Activated naive CD4-positive, alpha-beta T cell treated with anti-CD3 and anti-CD28 coated beads, Interleukin-2, amount 50 U/mL, for 16 hours (primary cell): ENCODE measurements at regions not wholly inside any gene's neighbourhood (a gene's known extent, or its start where the extent isn't known, plus 50 kb on each side); places are given as distances from the start of the nearest gene placed in this dataset.
"Not testable (repeated sequence)": the region's sequence is repeated elsewhere in the genome, so short reads cannot be mapped to it uniquely, and the experiment has no call there.

ENCODE experiments used
- DNase-seq: peaks from one replicate; pipeline ENCODE4 v3.0.0-alpha.2; 2020

DNA sequence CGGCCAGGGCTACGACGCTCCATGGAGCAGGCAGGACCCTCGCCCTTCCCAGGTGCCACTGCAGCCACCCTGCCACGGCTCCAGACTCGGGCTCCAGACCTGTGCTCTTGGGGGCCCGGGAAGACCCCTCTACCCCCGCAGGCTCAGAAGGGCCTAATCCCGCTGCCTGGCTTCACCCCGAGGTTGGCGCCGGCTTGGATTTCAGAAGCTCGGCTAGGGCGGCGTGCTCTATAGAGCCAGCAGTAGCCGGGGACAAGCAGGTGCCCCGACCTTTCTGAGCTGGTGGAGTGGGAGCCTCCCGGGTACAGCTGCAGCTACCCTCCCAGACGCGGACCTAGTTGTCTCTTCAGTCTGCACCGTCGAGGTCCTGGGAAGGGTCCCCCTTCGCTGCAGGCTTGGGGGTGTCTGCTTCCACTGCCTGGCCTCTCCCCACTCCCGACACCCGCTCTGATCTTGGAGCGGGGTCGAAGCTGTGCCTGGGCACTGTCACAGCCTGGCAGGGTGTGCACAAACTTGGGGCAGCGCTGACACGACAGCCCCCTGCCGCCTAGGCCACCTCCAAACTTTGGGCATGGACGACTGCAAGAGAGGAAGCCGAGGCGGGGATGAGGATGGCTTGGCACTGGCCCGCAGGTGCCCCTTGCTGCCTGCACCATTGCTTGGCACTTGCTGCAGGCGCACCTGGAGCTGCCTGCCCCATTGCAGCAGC, 1366.1 kb upstream of the CDH9 start:
- DNase-seq = no peak

DNA sequence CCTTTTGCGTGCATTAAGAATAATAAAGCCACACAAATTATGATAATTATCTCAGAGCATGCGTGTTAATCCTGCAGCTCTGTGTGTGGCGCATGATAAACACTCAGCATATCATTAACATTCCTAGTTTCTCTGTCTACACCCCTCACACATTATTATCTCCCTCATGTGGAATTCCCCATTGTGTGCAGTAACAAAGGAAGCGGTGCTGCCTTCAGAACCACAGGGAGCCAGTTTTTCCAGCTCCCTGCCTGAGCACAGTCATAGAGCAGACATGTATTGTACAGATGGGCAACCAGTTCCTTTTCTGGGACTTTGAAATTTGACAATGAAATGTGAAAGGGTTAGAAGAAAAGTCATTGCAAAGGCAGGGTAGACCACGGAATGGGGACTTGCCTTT, 1365.5 kb upstream of the CDH9 start:
- no peak for DNase-seq

DNA sequence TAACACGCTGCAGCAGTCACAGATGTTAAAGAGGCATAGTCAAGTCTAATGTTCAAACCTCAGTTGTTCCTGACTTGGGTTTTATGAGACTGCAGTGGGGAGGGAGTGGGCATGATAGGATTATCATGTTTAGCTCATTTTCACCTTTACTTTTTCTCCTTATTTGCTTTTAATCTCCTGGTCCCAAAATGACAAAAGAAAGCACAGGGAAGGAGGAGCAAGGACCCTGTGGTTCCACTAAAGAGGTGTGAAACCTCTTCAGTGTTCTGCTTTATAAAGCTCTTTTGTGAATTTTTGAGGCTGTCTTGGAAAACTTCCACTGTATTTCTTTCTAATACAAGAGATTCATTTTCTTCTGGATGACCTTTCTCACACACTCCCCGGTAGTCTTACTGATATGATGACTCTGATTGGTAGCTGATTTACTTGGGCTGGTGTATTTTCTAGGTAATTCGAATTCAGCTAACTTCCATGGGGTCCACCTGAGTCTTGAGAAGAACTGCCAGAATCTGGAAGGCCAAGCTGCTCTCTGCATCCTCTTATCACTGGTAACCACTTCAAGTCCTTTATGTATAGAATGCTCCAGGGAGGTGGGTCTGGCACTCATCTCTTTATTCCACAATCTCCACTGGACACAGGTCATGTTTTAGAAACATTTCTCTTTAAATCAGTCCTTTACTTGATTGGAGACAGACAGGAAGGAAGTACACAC, 1364.4 kb upstream of the CDH9 start:
- no peak for DNase-seq

DNA sequence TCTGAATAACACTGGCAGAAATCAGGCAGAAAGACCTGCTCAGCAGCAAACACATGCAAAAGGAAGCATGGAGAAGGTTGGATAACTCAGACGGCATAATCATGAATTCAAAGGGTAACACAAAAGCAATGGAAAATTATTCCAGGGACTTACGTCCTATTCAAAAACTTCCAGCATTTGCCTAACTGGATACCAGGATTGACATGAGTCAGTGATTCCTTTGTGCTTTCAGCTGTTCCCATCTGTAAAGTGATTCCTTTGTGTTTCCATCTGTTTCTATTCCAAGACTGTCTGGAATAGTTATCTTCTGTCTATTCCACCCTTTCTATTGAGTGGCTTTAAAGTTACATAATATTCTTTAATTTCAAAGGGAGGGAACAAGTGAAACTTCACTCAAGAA, 1361.7 kb upstream of the CDH9 start:
- no peak for DNase-seq

DNA sequence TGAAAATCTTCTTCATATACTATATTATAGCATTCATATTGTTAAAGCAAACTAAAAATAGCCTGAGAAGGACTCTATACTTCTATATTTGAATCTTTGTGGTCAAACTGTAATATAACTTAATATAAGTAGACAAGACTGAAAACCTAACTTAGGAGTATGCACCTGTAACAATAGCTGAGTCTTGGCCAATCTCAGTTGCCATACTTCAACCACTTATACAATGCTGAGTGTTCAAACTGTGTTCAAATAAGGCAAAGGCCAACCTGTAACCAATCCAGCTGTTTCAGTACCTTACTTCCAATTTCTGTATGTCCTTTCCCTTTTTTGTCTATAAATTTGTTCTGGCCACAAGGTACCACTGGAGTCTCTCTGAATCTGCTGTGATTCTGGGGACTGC, 1360.8 kb upstream of the CDH9 start:
- DNase-seq = no peak

DNA sequence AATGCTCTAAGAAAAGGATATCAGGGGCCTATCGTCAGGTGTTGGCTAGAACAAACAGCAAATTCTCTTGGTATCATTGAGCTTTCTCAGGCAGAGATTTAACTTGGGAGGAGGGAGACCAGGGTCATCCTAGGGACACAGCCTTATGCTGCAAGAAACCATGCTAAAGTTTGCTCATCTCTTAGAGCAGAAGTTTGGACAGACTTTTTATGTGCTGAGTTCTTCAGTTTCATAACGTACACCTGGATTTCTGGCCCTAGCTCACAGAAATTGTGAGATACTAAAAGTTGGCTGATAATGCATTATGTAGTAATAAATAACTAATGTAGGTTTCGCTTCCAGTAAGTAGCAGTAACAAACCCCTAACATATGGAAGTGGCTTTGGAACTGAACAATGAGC, 1359.8 kb upstream of the CDH9 start:
- no peak for DNase-seq

DNA sequence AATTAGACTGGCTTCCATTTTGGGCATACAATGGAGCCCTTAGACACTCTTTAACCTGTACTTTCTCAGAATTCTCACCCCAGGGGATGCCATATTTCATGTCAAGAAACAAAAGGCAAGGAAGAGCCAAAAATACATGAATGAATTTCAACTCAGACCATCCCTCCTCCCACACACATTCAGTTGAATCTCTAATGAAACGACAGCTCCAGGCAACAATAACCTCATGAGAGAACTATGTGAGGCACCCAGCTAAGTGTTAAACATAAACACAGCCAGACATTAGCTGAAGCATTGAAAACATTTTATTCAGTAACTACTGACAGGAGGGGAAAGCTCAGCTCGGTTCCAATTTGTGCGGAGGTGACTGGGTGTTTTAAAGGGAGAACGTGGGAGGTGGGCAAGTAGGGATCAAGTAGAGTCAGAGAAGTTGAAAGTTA, 1359.1 kb upstream of the CDH9 start:
- no peak for DNase-seq

DNA sequence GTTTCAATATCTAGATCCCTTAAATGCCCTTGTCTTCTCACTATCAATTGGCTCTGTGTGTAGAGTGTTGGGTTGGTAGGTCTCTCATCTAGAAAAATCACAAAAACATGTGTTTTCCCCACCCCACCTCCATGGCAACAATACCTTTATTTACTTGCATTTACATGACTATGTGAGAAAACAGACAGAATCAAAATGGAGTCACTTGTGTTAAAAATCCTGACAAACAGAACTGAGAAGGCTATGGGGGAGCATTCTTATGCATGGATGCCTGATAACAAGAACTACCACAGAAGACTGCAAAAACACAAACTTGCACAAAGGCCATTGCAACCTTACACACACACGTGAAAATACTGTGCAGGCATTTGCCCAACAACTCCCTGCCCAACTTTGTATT, 1352.9 kb upstream of the CDH9 start:
- no peak for DNase-seq

DNA sequence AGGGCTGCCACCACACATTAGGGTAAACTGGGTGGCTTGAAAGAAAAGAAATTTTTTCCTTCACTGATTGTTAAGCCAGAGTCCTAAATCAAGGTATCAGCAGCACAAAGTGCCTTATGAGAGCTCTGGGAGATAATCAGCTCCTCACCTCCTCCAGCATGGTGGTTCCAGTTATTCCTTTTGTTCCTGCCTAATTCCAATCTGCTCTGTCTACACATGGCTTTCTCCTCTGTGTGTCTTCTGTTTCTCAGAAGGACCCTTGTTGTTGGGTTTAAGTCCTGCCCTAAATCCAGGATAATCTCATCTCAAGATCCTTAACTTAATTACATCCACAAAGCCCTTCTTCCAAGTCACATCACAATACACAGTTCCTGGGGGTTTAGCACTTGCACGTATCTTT, 1352.0 kb upstream of the CDH9 start:
- DNase-seq = no peak

DNA sequence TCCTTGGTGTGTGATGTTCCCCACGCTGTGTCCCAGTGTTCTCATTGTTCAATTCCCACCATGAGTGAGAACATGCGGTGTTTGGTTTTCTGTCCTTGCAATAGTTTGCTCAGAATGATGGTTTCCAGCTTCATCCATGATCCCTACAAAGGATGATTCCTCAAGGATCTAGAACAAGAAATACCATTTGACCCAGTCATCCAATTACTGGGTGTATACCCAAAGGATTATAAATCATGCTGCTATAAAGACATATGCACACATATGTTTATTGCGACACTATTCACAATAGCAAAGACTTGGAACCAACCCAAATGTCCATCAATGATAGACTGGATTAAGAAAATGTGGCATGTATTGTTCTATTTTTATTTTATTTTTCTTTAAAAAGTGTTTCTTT, 1351.3 kb upstream of the CDH9 start:
- not testable (repeated sequence) for DNase-seq

DNA sequence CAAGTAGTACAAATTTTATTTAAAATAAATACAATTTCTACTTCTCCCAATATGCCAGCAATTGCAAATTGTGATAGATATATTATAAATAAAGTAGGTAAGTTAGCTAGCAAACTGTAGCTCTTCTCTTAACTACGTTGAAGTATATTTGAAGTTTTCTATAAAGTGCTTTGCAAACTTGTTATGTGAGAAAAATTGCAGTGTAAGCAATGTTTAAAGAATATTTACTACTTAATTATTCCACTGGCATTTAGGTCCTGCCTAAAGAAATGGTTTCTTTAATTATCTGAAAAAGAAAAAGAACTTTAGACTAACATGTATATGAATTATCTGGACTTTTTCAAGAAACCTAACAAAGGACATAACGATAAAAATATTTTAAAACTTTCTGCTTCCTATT, 1350.0 kb upstream of the CDH9 start:
- no peak for DNase-seq

DNA sequence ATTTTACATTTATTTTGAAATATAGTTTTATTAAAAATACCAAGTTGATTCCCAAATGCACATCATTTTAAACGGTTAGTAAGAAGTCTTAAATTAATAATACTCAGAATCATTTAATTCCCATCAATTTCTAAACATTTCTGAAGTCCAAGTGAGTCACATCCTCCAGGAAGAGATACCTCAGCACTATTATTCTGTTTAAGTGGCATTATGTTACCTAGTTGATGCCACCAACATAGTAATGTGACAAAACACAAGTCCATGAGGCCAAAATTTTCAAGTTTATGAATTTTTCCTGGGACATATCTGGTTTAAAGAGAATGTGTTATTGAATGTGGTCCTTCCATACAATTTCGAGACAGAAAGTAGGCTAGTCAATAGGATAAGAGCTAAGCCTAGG, 1348.3 kb upstream of the CDH9 start:
- no peak for DNase-seq

DNA sequence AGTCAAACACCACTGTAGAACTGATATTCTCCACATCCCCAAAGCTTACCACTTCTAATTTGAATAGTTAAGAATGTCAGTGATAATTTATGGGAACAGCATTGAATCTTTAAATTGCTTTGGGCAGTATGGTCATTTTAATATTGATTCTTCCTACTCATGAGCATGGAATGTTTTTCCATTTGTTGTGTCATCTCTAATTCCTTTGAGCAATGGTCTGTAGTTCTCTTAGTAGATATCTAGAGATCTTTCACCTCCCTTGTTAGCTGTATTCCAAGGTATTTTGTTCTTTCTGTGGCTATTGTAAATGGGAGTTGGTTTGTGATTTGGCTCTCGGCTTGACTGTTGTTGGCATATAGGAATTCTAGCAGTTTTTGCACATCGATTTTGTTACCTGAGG, 1341.8 kb upstream of the CDH9 start:
- no peak for DNase-seq

DNA sequence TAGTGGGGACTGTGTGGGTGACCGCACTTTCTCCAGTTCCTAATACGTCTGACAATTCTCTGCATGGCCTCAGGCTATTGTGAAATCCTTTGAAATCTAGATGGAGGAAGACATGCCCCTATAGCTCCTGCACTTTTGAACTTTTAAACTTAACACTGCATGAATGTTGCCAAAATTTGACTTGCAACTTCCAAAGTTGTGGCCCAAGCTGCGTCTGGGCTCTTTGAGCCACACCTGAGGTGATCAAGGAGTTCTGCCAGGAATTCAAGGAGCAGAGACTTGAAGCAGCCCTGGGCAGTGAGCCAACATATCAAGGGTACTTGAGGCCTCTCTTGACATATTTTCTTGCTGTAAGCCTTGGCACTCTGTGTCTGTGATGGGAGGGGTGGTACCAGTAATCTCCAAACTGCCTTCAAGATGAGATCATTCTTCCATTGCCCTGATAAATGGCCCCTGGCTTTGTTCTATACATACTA, 1336.1 kb upstream of the CDH9 start:
- no peak for DNase-seq

DNA sequence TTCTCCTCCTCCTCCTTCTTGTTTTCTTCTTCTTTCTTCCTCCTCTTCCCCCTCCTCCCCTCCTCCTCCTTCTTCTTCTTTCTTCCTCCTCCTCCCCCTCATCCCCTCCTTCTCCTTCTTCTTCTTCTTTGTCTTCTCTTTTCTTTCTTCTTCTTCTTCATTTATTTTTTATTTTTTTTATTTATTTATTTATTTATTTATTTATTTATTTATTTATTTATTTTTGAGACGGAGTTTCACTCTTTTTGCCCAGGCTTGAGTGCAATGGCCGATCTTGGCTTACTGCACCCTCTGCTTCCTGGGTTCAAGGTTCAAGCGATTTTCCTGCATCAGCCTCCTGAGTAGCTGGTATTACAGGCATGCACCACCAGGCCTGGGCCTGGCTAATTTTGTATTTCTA, 1332.5 kb upstream of the CDH9 start:
- no peak for DNase-seq

DNA sequence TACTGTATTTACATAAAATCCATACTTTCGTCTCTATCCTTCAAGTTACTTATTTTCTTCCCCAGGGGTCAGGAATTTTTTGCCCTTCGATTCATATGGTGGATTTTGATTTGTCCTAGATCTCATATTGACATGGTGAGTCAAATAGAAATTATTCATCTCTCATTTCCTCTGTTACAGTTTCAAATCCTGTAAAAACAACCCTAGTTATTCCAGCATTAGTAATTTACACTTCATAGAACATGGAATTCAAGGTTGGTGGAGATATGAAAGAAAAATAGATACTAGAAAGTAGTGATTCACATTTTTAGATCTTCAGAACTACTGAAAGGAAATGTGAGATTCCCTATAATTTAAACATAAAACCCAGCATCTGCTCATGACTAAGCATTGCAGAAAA, 1331.0 kb upstream of the CDH9 start:
- no peak for DNase-seq

DNA sequence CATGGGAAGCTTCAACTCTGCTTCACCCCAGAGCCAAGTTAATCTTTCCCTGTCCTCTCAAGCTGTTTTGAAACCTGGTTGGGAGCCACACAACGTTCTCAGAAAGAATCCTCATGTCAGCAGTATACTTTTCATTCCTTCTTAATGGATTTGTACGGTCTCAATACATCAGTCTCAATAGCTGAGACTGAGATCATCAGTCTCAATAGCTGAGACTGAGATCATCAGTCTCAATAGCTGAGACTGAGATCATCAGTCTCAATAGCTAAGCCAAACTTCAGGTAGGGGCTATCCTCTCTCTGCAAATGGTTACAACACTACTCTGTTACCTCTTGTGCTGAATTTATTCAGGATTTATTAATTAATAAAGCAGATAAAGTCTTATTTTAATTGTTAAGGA, 1317.4 kb upstream of the CDH9 start:
- no peak for DNase-seq

DNA sequence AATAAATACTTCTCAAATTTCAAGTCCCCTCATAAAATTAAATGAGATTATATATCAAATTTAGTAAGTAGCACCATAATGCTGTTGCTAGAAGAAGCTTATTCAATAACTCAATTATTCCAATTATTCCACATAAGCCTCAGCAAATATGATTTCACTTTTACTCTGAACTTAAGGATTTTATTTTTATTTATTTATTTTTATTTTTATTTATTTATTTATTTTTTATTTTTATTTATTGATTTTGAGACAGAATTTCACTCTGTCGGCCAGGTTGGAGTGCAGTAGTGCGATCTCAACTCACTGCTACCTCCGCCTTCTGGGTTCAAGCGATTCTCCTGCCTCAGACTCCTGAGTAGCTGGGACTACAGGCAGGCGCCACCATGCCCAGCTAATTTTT, 1308.3 kb upstream of the CDH9 start:
- DNase-seq = no peak

DNA sequence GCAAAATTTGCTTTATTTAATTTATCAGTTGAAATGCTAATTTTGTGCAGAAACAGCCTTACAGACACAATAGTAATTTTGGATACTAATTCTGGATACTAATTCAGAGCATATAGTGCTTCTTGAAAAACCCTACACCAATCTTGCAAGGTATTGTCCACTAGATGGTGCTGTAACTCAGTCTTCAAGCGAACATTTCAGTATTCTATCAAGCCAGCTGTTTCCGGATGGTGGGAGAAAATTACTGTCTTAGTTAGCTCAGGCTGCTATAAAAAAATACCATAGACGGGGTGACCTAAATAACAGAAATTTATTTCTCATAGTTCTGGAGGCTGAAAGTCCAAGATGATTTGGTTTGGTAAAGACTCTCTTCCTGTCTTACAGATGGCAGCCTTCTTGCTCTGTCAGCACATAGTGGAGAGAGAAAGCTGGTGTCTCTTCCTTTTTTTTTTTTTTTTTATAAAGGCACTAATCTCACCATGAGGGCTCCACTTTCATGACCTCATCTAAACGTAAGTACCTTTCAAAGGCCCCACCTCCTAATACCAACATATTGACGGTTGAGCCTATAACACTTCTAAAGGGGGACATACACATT, 1306.5 kb upstream of the CDH9 start:
- no peak for DNase-seq

DNA sequence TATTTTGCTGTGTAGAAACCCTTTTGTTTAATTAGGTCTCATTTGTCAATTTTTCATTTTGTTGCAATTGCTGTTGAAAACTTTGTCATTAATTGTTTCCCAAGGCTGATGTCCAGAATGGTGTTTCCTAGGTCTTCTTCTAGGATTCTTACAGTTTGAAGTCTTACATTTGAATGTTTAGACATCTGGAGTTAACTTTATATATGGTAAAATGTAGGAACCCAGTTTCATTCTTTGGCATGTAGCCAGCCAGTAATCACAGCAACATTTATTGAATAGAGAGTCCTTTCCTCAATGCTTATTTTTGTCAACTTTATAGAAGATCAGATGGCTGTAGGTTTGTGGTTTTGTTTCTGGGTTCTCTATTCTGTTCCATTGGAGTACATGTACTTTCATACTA, 1290.8 kb upstream of the CDH9 start:
- DNase-seq = no peak

DNA sequence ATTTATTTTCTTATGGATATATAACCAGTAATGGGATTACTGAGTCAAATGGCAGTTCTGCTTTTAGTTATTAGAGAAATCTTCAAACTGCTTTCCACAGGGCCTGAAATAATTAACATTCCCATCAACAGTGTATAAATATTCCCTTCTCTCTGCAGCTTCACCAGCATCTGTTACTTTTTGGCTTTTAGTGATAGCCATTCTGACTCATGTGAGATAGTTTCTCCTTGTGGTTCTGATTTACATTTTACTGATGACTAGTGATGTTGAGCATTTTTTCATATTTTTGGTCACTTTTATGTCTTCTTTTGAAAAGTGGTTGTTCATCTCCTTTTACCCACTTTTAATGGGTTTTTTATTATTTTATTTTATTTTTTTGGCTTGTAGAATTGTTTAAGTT, 1290.3 kb upstream of the CDH9 start:
- no peak for DNase-seq

DNA sequence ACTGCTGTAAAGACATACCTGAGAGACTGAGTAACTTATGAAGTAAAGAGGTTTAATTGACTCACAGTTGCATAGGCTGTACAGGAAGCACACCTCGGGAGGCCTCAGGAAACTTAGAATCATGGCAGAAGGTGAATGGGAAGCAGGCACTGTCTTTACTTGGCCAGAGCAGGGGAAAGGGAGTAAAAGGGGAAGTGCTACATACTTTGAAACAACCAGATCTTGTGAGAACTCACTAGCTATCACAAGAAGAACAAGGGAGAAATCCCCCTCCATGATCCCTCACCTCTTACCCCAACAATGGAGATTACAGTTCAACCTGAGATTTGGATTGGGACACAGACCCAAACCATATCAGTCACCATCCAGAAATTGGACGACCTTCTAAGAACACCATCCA, 1285.8 kb upstream of the CDH9 start:
- DNase-seq = no peak

DNA sequence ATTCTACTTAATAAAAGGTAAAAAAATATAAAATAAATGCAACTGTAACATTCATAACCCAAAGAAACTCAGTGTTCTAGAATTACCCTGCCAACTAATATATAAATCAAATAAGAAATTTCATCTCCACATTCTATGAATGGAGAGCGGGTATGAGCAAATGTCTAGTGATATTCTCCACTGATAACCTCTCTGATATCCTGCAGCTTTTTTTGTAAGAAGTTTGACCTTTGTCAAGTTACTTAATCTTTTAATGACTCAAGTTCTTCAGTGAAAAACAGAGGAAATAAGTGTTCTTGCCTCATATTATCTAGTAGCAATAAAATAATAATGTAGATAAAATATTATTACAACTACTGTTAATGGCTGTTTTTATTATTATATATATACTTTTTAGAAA, 1275.6 kb upstream of the CDH9 start:
- no peak for DNase-seq

DNA sequence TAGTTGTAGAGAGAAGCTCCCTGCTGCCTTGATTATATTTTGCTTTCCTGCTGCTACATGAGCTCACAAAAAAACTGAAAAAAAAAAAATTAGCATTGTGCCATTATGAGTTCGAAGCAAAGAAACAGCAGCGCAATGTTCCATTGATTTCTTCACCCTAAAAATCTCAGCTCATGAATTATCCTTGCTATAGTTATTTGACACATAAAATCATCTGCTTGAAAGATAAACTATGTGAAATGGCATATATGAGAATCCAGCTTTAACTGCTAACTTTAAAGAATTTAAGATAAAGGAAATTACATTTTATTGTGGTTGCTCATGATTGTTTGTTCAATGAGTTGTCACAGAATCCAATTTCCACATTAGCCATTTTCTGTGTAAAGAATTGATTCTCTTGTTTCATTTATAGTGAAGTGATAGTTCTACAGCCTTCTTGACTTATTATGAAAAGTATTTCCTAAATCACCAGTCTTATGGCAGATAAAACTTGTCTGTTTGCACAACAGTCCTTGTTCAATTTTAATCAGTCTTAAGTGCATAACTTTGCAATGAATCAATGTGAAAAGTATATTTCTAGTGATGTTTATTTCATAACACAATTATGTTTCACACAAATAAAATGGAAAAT, 1275.0 kb upstream of the CDH9 start:
- DNase-seq = no peak
